GM13977 (cell line): ENCODE measurements at regions not wholly inside any gene's neighbourhood (a gene's known extent, or its start where the extent isn't known, plus 50 kb on each side); places are given as distances from the start of the nearest gene placed in this dataset.
"Not testable (repeated sequence)": the region's sequence is repeated elsewhere in the genome, so short reads cannot be mapped to it uniquely, and the experiment has no call there.

ENCODE experiments used
- DNase-seq: peaks from one replicate; pipeline ENCODE4 v3.0.0; 2012; ENCODE audit warnings: low spot score
- CTCF ChIP-seq: IDR thresholded peaks from 2 replicates; pipeline ENCODE4 v1.5.1; 2012; ENCODE audit warnings: mild to moderate bottlenecking, control low read depth; ENCODE audit not compliant: insufficient read depth; ENCODE audit errors: extremely low read depth, missing control alignments
- in situ Hi-C: fragments of 300-500 bp; cut with MboI; formaldehyde crosslinking; loops from one replicate; pipeline ENCODE4 v1.12.0; 2022; ENCODE audit warnings: low sequenced_read_pairs, low pct_unique_long_range_greater_than_20kb, mixed read lengths, inconsistent platforms; ENCODE audit not compliant: unreplicated experiment

GRCh38 chr2:23041443-23041842, 343.5 kb upstream of the KLHL29 start:
- TF ChIP-seq CTCF: no peak
- in situ Hi-C loops: no loop called here
- no peak for DNase-seq

- no peak for TF ChIP-seq CTCF
- in situ Hi-C loops: no loop called here
- DNase-seq: no peak
Observed at GRCh38 chr2:23042216-23042906, 342.6 kb upstream of the KLHL29 start.

GRCh38 chr2:23050388-23050787, 334.6 kb upstream of the KLHL29 start:
- no peak for DNase-seq
- in situ Hi-C loops: no loop called here
- TF ChIP-seq CTCF: no peak

- in situ Hi-C loops: no loop called here
- no peak for TF ChIP-seq CTCF
- no peak for DNase-seq
Observed at GRCh38 chr2:23053601-23054000, 331.4 kb upstream of the KLHL29 start.

GRCh38 chr2:23055251-23055650, 329.7 kb upstream of the KLHL29 start:
- in situ Hi-C loops: no loop called here
- TF ChIP-seq CTCF: no peak
- no peak for DNase-seq

GRCh38 chr2:23056846-23057245, 328.1 kb upstream of the KLHL29 start:
- in situ Hi-C loops, DNase-seq: not testable (repeated sequence)

GRCh38 chr2:23058435-23058834, 326.5 kb upstream of the KLHL29 start:
- in situ Hi-C loops: no loop called here
- no peak for TF ChIP-seq CTCF
- DNase-seq: no peak
